ENCODE measurements at regions not wholly inside any gene's neighbourhood (a gene's known extent, or its start where the extent isn't known, plus 50 kb on each side); places are given as distances from the start of the nearest gene placed in this dataset.

DNA sequence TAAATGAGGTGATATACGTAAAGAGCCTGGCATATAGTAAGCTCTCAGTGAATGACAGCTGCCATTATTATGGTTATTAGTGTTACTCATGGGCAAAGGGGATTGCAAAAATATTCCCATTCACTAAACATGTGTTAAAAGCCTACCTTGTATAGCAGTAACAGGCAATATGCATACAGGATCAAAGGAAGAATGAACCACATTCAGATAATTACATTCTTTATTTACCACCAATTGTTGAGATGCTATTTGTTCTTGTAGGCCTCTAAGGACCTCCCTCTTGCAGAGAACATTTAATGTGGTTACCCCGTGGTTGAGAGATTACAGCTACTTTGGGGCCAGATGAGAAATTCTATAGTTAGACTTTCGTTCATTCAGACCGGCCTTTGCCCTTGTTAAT is 82.7 kb upstream of the DRD2 start:
- no peaks in the 10 kb centered on the region for H3K27me3 ChIP-seq (ENCODE audit: control insufficient read depth in 2 of 2, insufficient read depth in 2 of 2, low read length in 2 of 2)
- TF ChIP-seq, protein P1, sequence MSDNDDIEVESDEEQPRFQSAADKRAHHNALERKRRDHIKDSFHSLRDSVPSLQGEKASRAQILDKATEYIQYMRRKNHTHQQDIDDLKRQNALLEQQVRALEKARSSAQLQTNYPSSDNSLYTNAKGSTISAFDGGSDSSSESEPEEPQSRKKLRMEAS (IDR thresholded peaks at IDR 0.05; ENCODE audit: insufficient read depth, insufficient read length), result no peak
- TF ChIP-seq JUN (IDR thresholded peaks at IDR 0.05; ENCODE audit: borderline replicate concordance, insufficient read depth, insufficient read length, low read depth) (no peak), GATA2 (IDR thresholded peaks at IDR 0.05; ENCODE audit: insufficient read depth, insufficient read length, low read depth, low read length) (no peak), POLR2AphosphoS5 (IDR thresholded peaks at IDR 0.05; ENCODE audit: insufficient read depth, low read depth, low read length) (no peak), MYC (IDR thresholded peaks at IDR 0.05; ENCODE audit: low read depth, low read length) (no peak), FOS (IDR thresholded peaks at IDR 0.05; ENCODE audit: borderline replicate concordance, insufficient read depth, low read length) (no peak), POLR2A (IDR thresholded peaks at IDR 0.05; ENCODE audit: low read depth, low read length) (no peak), CTCF (IDR thresholded peaks at IDR 0.05; ENCODE audit: extremely low read depth in 1 of 2, insufficient read depth in 1 of 2, low read depth in 1 of 2, low read length in 2 of 2) (no peak), EZH2 (IDR thresholded peaks at IDR 0.05; ENCODE audit: borderline replicate concordance, low read depth, low read length, severe bottlenecking) (no peak)
- H3K9ac ChIP-seq (replicated peaks; ENCODE audit: extremely low read depth, insufficient read depth, low read length), result no peak overlapping the region
- CTCF ChIA-PET, result interaction anchor here (0.9 kb wide), 1 partner anchor 11 kb away, joined by 3 read pairs; no protein-coding TSS in a partner anchor
- H3K4me3 ChIP-seq (replicated peaks in 1 of 3; ENCODE audit: insufficient read depth in 1 of 3, low read depth in 1 of 3, low read length in 3 of 3), result no peak overlapping the region
- no peaks in the 10 kb centered on the region for H3K79me2 ChIP-seq (ENCODE audit: control insufficient read depth, insufficient read depth, low read length)
- H3K4me2 ChIP-seq (ENCODE audit: insufficient read depth, low read length), result no peak overlapping the region
- FAIRE-seq (no peak), DNase-seq (ENCODE audit: low read depth, low spot score) (no peak)
- no peaks in the 10 kb centered on the region for H4K20me1 ChIP-seq (replicated peaks; ENCODE audit: control insufficient read depth, extremely low read depth, insufficient read depth, low read length)
- no peaks in the 10 kb centered on the region for H3K4me1 ChIP-seq (ENCODE audit: control insufficient read depth, extremely low read depth, insufficient read depth, low read length)
- dilution Hi-C loops (cut with MboI; ENCODE audit: extremely low pct_ligation_motif_present, low sequenced_read_pairs) (no loop called here), intact Hi-C loops (cut with micrococcal nuclease) (no loop called here)
- POLR2A ChIA-PET, result no interaction called here
- no peak overlapping the region for H2AFZ ChIP-seq (ENCODE audit: low read depth, low read length)
- BruUV-seq (replicated peaks), result no TSS peak
- H3K27ac ChIP-seq (ENCODE audit: insufficient read depth, low read depth, low read length), result no peak overlapping the region
- no peaks in the 10 kb centered on the region for H3K36me3 ChIP-seq (ENCODE audit: control insufficient read depth in 2 of 2, extremely low read depth in 1 of 2, insufficient read depth in 2 of 2, low read length in 2 of 2)
- no peaks in the 10 kb centered on the region for H3K9me1 ChIP-seq (replicated peaks; ENCODE audit: control insufficient read depth, extremely low read depth, insufficient read depth, low read length)
- H3K9me3 ChIP-seq (replicated peaks; ENCODE audit: control insufficient read depth, insufficient read depth, low read length), result no peaks in the 10 kb centered on the region

Data from endothelial cell of umbilical vein (primary cell).